Gastrocnemius medialis (tissue), 4 donors: ENCODE measurements at regions not wholly inside any gene's neighbourhood (a gene's known extent, or its start where the extent isn't known, plus 50 kb on each side); places are given as distances from the start of the nearest gene placed in this dataset.

Experiments used
- POLR2A ChIP-seq, 2 donors: fragments of 450-650 bp; IDR thresholded peaks; one replicate each; pipeline ENCODE4 v1.6.1; 2017; ENCODE audit warnings: antibody characterized with exemption in 2 of 2, mild to moderate bottlenecking in 2 of 2, moderate library complexity in 2 of 2
- TF ChIP-seq, protein P1 (sequence below), 5 experiments: fragments of 450-650 bp in 3 of 5; fragments of 200-600 bp in 2 of 5; sonication (generic) in 2 of 5; IDR thresholded peaks in 4 of 5; conservative IDR thresholded peaks in 1 of 5; 1 replicate in 4 of 5; 2 replicates in 1 of 5; pipeline ENCODE4 v1.5.1; 2016 to 2019; ENCODE audit warnings: antibody characterized with exemption in 5 of 5, mild to moderate bottlenecking in 3 of 5, moderate library complexity in 3 of 5

DNA sequence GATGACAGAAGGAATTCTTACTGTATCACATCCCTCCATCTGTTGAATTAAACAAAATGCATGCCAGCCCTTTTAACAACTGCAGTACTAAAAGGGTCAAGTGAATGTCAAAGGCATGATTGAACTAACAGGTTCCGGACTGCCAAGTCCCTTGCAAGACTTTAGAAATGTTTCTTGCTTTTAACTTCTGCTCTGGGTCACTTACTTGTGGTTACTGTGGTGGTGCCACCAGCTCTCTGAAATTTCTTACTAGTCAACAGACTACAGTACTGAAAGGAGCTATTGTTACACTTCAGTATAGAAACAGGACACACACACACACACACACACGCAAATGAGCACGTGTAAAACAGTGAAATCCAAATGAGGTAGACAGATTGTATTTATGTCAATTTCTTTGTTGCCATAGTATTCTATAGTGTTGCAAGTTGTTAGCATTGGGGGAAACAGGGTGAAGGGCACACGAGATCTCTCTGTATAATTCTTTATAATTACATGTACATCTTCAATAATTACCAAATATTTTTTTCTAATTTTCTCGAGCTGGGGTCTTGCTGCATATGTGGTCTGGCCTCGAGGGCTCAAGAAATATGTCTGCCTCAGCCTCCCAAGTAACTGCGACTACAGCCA is 79.9 kb upstream of the SLC25A26 start:
- TF ChIP-seq POLR2A (IDR thresholded peaks at IDR 0.05): no peak
- TF ChIP-seq, protein P1, sequence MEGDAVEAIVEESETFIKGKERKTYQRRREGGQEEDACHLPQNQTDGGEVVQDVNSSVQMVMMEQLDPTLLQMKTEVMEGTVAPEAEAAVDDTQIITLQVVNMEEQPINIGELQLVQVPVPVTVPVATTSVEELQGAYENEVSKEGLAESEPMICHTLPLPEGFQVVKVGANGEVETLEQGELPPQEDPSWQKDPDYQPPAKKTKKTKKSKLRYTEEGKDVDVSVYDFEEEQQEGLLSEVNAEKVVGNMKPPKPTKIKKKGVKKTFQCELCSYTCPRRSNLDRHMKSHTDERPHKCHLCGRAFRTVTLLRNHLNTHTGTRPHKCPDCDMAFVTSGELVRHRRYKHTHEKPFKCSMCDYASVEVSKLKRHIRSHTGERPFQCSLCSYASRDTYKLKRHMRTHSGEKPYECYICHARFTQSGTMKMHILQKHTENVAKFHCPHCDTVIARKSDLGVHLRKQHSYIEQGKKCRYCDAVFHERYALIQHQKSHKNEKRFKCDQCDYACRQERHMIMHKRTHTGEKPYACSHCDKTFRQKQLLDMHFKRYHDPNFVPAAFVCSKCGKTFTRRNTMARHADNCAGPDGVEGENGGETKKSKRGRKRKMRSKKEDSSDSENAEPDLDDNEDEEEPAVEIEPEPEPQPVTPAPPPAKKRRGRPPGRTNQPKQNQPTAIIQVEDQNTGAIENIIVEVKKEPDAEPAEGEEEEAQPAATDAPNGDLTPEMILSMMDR (IDR thresholded peaks at IDR 0.05 in 4 of 5, conservative IDR thresholded peaks at IDR 0.05 in 1 of 5): no peak
